HL-60 (cell line): ENCODE measurements at regions not wholly inside any gene's neighbourhood (a gene's known extent, or its start where the extent isn't known, plus 50 kb on each side); places are given as distances from the start of the nearest gene placed in this dataset.

Source experiments
- DNase-seq, 2 experiments: peaks; one replicate each; pipeline ENCODE4 v3.0.0-alpha.2; 2010 to 2020; ENCODE audit warnings: low read depth in 1 of 2, low spot score in 1 of 2
- H3K27ac ChIP-seq: fragments of 250-450 bp; sonication (Bioruptor Pico); replicated peaks from 2 replicates; pipeline ENCODE4 v1.5.1; 2020; ENCODE audit warnings: mild to moderate bottlenecking, moderate library complexity
- H3K27me3 ChIP-seq: fragments of 250-450 bp; sonication (Bioruptor Pico); 2 replicates; pipeline ENCODE4 v1.5.1; 2021; ENCODE audit warnings: mild to moderate bottlenecking, moderate library complexity; ENCODE audit not compliant: insufficient read depth, poor library complexity, severe bottlenecking
- H3K4me3 ChIP-seq: replicated peaks from 2 replicates; pipeline ENCODE4 v1.5.1; 2011; ENCODE audit warnings: mild to moderate bottlenecking, control low read depth, low read length; ENCODE audit not compliant: insufficient read depth
- CTCF ChIP-seq: IDR thresholded peaks from one replicate; pipeline ENCODE4 v1.5.1; 2011; ENCODE audit warnings: low read length, control low read depth, inconsistent platforms; ENCODE audit not compliant: insufficient read depth
- GABPA ChIP-seq: IDR thresholded peaks from 2 replicates; pipeline ENCODE4 v1.6.1; 2012; ENCODE audit warnings: low read depth
- POLR2AphosphoS5 ChIP-seq: IDR thresholded peaks from 2 replicates; pipeline ENCODE4 v1.6.1; 2012; ENCODE audit warnings: low read depth
- REST ChIP-seq: IDR thresholded peaks from 2 replicates; pipeline ENCODE4 v1.6.1; 2012; ENCODE audit warnings: low read depth; ENCODE audit not compliant: insufficient replicate concordance
- SPI1 ChIP-seq: IDR thresholded peaks from 2 replicates; pipeline ENCODE4 v1.6.1; 2012; ENCODE audit warnings: low read depth, mild to moderate bottlenecking, borderline replicate concordance

GRCh38 chr6:41450581-41450980 lies 95.6 kb upstream of the FOXP4 start:
- H3K27me3 ChIP-seq: no peaks in the 10 kb centered on the region
- H3K27ac ChIP-seq: no peak overlapping the region
- no peak for TF ChIP-seq SPI1
- TF ChIP-seq REST: no peak
- no peak for TF ChIP-seq CTCF
- no peak for TF ChIP-seq GABPA
- no peak for TF ChIP-seq POLR2AphosphoS5
- H3K4me3 ChIP-seq: no peak overlapping the region
- DNase-seq: no peak

GRCh38 chr6:41451039-41451438 lies 95.1 kb upstream of the FOXP4 start:
- TF ChIP-seq POLR2AphosphoS5: no peak
- no peak for TF ChIP-seq CTCF
- no peak for TF ChIP-seq REST
- no peak for TF ChIP-seq SPI1
- no peak for TF ChIP-seq GABPA
- no peak for DNase-seq
- Histone ChIP-seq H3K27me3 (no peaks in the 10 kb centered on the region), H3K27ac (no peak overlapping the region), H3K4me3 (no peak overlapping the region)

GRCh38 chr6:41451515-41452163 lies 94.5 kb upstream of the FOXP4 start:
- no peak for TF ChIP-seq REST
- TF ChIP-seq CTCF: no peak
- TF ChIP-seq SPI1: no peak
- no peak for TF ChIP-seq POLR2AphosphoS5
- no peak for TF ChIP-seq GABPA
- DNase-seq: no peak
- no peak overlapping the region for H3K27ac ChIP-seq
- H3K27me3 ChIP-seq: no peaks in the 10 kb centered on the region
- no peak overlapping the region for H3K4me3 ChIP-seq
